Activated CD4-positive, alpha-beta T cell treated with anti-CD3 and anti-CD28 coated beads, Interleukin-2, amount 50 U/mL, for 24 hours (primary cell): ENCODE measurements at regions not wholly inside any gene's neighbourhood (a gene's known extent, or its start where the extent isn't known, plus 50 kb on each side); places are given as distances from the start of the nearest gene placed in this dataset.

ENCODE experiments used
- DNase-seq, 2 donors: peaks; one replicate each; pipeline ENCODE4 v3.0.0-alpha.2; 2020; ENCODE audit warnings: low read depth in 1 of 2, low spot score in 1 of 2

GRCh38 chr9:84583866-84584265 is 85.7 kb upstream of the NTRK2 start:
- no peak for DNase-seq

GRCh38 chr9:84586662-84587061 is 82.9 kb upstream of the NTRK2 start:
- DNase-seq, result no peak

- DNase-seq, result no peak
Observed at GRCh38 chr9:84587153-84587552, 82.4 kb upstream of the NTRK2 start.

GRCh38 chr9:84589542-84589941 is 80.0 kb upstream of the NTRK2 start:
- no peak for DNase-seq

- no peak for DNase-seq
Observed at GRCh38 chr9:84590706-84591105, 78.8 kb upstream of the NTRK2 start.

- no peak for DNase-seq
Observed at GRCh38 chr9:84592918-84593317, 76.6 kb upstream of the NTRK2 start.

GRCh38 chr9:84593352-84593751 is 76.2 kb upstream of the NTRK2 start:
- no peak for DNase-seq

- DNase-seq, result no peak
Observed at GRCh38 chr9:84597131-84597530, 72.4 kb upstream of the NTRK2 start.

- no peak for DNase-seq
Observed at GRCh38 chr9:84598921-84599636, 70.5 kb upstream of the NTRK2 start.

- DNase-seq, result no peak
Observed at GRCh38 chr9:84600739-84601138, 68.8 kb upstream of the NTRK2 start.

GRCh38 chr9:84604223-84604622 is 65.3 kb upstream of the NTRK2 start:
- DNase-seq, result no peak

- DNase-seq, result no peak
Observed at GRCh38 chr9:84609779-84610178, 59.8 kb upstream of the NTRK2 start.

GRCh38 chr9:84613431-84613830 is 56.1 kb upstream of the NTRK2 start:
- no peak for DNase-seq

- DNase-seq, result no peak
Observed at GRCh38 chr9:84615544-84615943, 54.0 kb upstream of the NTRK2 start.

- DNase-seq, result no peak
Observed at GRCh38 chr9:84617411-84618029, 52.0 kb upstream of the NTRK2 start.
